DOHH2 (cell line): ENCODE measurements at regions not wholly inside any gene's neighbourhood (a gene's known extent, or its start where the extent isn't known, plus 50 kb on each side); places are given as distances from the start of the nearest gene placed in this dataset.

Experiments
- EZH2phosphoT487 ChIP-seq: fragments of 200-600 bp; sonication (generic); IDR thresholded peaks from 2 replicates; pipeline ENCODE4 v1.6.1; 2017; ENCODE audit warnings: borderline replicate concordance, mild to moderate bottlenecking, antibody characterized with exemption, low read length, moderate library complexity, mixed read lengths
- TF ChIP-seq, protein P1 (sequence below): fragments of 200-600 bp; sonication (generic); IDR thresholded peaks from one replicate; pipeline ENCODE4 v1.5.1; 2014; ENCODE audit warnings: antibody characterized with exemption, mild to moderate bottlenecking, low read depth, low read length; ENCODE audit not compliant: poor library complexity, severe bottlenecking

DNA sequence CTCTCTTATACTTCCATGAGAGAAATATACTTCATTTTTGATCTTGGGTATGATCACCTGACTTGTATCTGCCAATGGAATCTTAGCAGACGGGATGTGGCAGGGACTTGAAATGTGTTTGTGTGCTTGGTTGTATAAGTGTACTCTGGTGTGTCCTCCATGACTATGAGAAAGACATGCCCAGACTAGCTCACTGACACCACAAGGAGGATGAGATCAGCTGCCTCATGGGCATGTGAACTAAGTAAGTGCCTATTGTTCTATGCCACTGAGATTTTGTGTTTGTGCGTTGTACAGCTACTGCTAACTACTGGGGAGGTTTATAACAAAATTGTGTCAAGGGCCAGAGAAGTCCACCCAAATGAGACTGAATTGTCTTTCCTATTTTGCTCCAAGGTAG is 402.2 kb upstream of the SALL1 start:
- TF ChIP-seq, protein P1, sequence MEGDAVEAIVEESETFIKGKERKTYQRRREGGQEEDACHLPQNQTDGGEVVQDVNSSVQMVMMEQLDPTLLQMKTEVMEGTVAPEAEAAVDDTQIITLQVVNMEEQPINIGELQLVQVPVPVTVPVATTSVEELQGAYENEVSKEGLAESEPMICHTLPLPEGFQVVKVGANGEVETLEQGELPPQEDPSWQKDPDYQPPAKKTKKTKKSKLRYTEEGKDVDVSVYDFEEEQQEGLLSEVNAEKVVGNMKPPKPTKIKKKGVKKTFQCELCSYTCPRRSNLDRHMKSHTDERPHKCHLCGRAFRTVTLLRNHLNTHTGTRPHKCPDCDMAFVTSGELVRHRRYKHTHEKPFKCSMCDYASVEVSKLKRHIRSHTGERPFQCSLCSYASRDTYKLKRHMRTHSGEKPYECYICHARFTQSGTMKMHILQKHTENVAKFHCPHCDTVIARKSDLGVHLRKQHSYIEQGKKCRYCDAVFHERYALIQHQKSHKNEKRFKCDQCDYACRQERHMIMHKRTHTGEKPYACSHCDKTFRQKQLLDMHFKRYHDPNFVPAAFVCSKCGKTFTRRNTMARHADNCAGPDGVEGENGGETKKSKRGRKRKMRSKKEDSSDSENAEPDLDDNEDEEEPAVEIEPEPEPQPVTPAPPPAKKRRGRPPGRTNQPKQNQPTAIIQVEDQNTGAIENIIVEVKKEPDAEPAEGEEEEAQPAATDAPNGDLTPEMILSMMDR: no peak
- TF ChIP-seq EZH2phosphoT487: no peak
